HG03565 (cell line): ENCODE measurements at regions not wholly inside any gene's neighbourhood (a gene's known extent, or its start where the extent isn't known, plus 50 kb on each side); places are given as distances from the start of the nearest gene placed in this dataset.
"Not testable (repeated sequence)": the region's sequence is repeated elsewhere in the genome, so short reads cannot be mapped to it uniquely, and the experiment has no call there.

Source experiments
- ATAC-seq: cut with Tn5 transposase; IDR thresholded peaks from one replicate; pipeline ENCODE4 v1.9.1; 2021; ENCODE audit warnings: mild to moderate bottlenecking, moderate library complexity; ENCODE audit not compliant: unreplicated experiment

DNA sequence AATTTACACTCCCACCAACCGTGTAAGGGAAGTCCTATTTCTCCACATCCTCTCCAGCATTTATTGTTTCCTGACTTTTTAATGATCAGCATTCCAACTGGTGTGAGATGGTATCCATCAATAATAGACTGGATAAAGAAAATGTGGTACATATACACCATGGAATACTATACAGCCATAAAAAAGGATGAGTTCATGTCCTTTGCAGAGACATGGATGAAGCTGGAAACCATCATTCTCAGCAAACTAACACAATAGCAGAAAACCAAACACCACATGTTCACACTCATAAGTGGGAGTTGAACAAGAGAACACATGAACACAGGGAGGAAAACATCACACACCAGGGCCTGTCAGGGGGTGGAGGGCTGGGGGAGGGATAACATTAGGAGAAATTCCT is 1290.6 kb upstream of the EYS start:
- ATAC-seq, result not testable (repeated sequence)

DNA sequence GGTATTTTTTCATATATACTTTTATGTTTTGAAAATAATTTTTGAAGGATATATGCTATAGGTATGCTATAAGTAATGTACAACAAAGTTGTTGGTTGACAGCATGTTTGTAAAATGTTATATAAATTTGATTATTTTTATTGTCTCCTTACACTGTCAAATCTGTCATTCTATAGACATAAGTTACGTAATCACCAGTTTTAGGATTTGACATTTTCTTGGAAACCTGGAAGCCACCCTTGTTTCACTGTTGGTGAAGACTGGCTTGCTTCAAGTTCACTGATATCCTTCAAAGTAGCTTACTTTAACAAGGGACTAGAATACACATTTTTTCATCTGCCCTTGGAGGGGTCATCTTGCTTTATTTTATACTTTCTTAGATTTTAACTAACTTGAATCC is 1288.6 kb upstream of the EYS start:
- ATAC-seq, result no peak

- ATAC-seq, result not testable (repeated sequence)
Measured at GRCh38 chr6:66993708-66994107, 1286.7 kb upstream of the EYS start.

- no peak for ATAC-seq
Measured at GRCh38 chr6:66993272-66993671, 1286.2 kb upstream of the EYS start.

GRCh38 chr6:66992660-66993059 is 1285.6 kb upstream of the EYS start:
- ATAC-seq, result no peak

DNA sequence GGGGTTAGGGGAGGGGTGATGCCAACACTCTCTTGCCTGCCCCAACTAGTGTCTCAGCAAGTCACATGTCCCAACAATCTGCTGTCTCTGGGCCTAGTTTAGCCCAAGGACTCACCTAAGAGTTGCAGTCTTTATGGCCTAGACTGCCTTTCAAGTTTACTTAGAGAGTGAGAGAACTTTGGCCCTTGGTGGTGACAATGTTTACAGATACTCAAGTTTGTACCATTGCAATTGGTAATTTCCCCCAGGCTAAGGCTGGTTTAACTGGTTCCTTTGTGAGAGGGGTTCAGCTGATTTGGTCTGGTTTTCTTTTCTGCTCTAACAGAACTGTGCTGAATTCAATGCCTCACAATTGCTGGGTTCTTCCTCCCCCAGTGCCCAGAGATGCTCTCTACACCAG is 1279.9 kb upstream of the EYS start:
- ATAC-seq, result no peak

DNA sequence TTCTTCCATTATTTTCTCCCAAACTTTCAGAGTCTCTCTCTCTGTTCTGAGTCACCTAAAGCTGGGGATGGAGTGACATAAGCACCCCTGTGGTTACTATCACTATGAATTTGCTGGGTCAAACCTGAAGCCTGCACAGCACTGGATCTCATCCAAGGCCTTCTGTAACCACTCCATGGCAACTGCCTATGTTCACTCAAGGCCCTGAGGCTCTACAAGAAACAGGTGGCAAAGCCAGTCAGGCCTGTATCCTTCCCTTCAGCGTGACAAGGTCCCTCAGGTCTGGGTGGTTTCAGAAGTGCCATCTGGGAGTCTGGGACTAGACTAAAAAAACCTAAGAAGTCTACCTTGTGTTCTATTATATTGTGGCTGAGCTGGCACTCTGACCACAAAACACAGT is 1278.8 kb upstream of the EYS start:
- ATAC-seq, result no peak

DNA sequence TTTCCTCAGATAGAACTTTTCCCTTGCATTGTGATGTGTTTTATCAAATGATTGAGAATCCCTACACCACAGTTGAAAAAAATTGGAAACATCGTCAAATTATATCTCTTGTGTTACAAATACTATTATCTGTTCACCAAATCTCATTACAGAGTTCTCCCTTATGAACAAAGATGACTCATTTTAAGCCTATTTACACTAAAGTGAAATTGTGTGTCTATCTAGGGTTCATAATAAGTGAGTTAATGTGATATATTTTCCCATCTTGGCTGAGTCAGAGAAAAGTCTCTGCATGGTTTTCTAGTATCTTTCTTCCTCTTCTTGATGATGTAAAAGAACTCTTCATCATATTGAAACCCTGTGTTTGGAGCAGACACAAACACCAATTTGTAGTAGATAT is 1263.3 kb upstream of the EYS start:
- ATAC-seq, result no peak

- no peak for ATAC-seq
Measured at GRCh38 chr6:66965227-66965626, 1258.2 kb upstream of the EYS start.

DNA sequence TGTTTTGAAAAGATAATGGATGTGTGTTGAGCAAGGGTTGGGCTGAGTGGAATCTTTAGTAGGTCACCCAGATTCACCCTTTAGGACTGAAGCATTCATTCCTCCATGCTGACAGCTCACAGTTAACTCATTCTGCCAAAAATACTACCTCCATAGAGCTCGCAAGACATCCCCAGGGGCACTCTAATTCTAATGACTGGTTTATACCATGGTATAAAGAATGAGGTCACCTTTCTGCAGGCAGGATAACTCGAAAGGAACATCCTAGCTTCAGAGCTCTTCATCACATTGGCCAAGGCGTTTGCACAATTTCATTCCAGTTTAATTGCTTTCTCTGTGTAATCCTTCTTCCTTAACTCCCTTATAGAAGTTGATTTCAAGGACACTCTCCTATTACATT is 1257.2 kb upstream of the EYS start:
- ATAC-seq, result no peak

- ATAC-seq, result no peak
Measured at GRCh38 chr6:66962082-66962481, 1255.1 kb upstream of the EYS start.

DNA sequence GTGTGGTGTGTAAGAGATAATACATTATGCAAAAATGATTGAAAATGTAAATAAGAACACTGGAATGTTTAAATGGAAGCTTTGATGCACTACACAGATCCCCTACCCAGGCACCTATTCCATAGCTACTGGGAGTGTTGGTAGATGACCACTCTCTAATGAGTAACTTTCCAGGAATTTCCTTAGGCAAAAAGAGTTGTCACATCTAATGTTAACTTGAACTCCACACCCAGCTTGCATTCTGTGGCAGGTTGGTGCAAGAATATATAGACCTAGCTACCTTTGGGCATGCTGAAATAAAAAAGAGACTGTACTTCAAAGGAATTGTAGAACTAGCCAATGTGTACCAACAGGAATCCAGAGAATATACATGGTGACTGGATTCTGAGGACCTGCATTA is 1254.2 kb upstream of the EYS start:
- no peak for ATAC-seq

- ATAC-seq, result no peak
Measured at GRCh38 chr6:66949191-66949661, 1242.2 kb upstream of the EYS start.

- no peak for ATAC-seq
Measured at GRCh38 chr6:66948106-66948505, 1241.1 kb upstream of the EYS start.

GRCh38 chr6:66940003-66940402 is 1233.0 kb upstream of the EYS start:
- no peak for ATAC-seq

DNA sequence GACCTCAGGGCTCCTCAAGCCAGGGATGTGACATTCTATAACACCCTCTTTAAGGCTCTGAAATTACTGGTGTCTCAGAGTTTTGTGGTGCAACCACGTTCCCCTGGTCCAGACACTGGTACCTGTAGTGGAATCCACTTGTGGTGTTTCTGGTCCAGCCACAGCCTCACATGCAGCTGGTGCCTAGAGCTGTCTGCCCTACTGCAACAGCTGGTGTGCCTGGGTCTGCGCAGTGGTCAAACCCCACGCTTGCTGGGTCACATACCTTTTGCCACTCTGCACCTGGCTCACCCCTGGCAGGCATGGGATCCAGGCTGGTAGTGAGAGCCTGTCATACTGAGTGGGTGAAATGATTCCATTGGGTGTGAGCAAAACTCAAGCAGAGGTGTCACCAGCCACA is 1230.2 kb upstream of the EYS start:
- ATAC-seq, result no peak

DNA sequence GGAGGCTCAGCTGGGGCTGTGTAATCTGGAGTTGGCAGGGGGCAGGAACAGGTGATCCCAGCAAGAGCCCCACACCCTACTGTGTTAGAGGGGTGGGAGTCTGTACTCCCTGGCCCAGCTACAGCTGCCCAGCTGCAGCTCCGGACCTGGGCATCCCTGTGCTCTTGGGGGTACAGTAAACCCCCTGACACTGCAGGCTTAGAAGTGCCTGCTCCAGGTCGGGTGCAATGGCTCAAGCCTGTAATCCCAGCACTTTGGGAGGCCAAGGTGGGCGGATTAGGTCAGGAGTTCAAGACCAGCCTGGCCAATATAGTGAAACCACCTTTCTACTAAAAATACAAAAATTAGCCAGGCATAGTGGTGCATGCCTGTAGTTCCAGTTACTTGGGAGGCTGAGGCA is 1228.6 kb upstream of the EYS start:
- ATAC-seq, result no peak

- ATAC-seq, result no peak
Measured at GRCh38 chr6:66931787-66932186, 1224.8 kb upstream of the EYS start.

DNA sequence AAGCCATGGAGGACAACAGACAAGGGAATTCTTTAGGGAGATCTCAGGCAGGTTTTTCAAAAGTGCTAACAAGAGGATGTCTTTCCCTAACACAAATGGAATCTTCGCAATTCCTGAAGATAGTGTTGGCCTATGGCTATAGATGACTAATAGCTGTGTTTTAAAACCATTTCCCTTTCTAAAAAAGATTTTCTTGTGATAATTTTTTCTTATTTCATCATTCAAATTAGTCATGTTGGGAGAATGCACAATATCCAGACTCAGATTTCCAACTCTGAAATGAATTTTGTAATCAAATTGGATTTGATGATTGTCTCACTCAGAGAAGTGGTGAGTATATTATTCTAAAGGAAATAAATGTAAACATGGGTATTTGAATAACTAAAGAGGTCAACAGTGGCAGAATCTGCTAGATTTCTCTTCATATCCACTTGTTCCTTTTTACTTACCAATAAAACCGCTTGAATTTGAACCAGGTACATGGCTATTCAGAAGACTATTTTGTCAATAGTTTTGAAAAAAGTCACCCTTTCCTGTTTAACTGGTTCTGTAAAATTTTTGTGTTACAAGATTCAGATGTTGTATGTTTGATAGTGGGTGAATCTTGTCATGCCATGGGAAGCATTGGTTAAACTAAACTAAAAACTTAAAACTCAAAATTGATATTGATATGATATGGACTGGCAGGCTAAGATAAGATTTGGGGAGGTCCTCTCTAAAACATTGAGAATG is 1223.7 kb upstream of the EYS start:
- ATAC-seq, result no peak

DNA sequence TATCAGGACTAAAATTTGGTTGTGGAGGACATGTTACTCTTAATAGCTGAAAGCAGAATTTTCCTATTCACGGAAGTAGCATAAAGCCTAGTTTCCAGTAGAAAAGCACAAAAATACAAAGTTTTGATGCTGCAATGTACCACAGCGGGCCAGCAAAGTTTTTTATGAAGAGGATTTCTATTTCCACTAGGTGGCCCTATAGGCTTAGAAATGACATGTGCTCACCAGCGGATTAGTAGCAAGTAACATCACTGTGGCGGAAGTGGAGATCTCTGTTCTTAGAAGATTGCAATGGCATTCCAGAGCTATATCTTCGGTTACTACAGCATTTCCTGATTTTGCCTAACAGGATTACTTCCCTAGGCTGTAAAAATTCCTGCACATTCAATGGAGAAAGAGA is 1219.0 kb upstream of the EYS start:
- ATAC-seq, result no peak

DNA sequence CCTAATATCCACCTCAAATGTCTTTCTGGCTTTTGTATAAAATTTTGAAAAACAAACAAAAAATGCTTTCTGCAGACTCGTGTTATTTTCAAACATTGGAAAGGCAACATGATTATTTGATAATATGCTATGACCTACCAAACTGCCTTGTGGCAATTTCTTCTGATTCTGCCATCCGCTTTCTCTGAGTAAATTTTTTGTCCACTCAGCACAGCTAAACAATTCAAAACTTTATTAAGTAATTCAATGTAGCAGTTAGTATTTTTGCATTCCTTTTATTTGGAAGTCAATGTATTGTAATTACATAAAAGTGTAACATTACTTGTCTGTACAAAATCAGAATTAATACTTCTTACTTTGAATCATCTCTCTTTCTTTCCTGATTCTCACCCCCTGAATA is 1206.6 kb upstream of the EYS start:
- no peak for ATAC-seq

DNA sequence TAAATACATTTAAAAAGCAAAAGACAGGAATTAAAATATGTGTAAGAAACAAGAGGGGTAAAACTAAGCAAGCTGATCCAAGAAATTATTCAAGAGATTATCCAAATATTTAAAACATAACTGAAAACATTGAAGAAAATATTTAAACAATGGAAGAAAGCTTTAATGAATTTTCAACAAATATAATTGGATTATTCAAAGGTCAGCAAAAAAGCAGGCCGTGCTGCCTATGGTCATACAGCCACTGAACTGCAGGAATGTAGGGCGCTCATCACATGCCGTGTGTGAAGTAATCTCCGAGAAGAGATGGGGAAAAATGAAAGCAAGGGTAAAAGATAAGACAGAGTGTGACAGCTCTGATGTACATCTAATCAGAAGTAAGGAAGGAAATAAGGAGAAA is 1195.4 kb upstream of the EYS start:
- no peak for ATAC-seq
